Natural killer cell (primary cell): ENCODE measurements at regions not wholly inside any gene's neighbourhood (a gene's known extent, or its start where the extent isn't known, plus 50 kb on each side); places are given as distances from the start of the nearest gene placed in this dataset.

ENCODE experiments used
- ATAC-seq, 3 donors: fragments of 150-1000 bp in 2 of 3; fragments of 200-7000 bp in 1 of 3; cut with Tn5 transposase; 1 replicate in 1 of 3; 2 replicates in 2 of 3; pipeline ENCODE4 v1.10.0; 2021; ENCODE audit warnings: mild to moderate bottlenecking in 2 of 3, moderate library complexity in 2 of 3
- DNase-seq, 2 donors: peaks; one replicate each; pipeline versions ENCODE4 v3.0.0 to v3.0.0-alpha.2; 2013 to 2021; ENCODE audit warnings: mixed read lengths in 1 of 2
- H3K27ac ChIP-seq: one replicate; pipeline ENCODE4 v1.5.1; 2013; ENCODE audit warnings: mild to moderate bottlenecking, low read length
- H3K27me3 ChIP-seq: one replicate; pipeline ENCODE4 v1.6.1; 2013; ENCODE audit warnings: low read length; ENCODE audit not compliant: control insufficient read depth, insufficient read depth
- H3K36me3 ChIP-seq: one replicate; pipeline ENCODE4 v1.6.1; 2013; ENCODE audit warnings: low read length; ENCODE audit not compliant: control insufficient read depth, insufficient read depth
- H3K4me1 ChIP-seq: one replicate; pipeline ENCODE4 v1.6.1; 2013; ENCODE audit warnings: low read length; ENCODE audit not compliant: control insufficient read depth, insufficient read depth
- H3K4me3 ChIP-seq: one replicate; pipeline ENCODE4 v1.5.1; 2013; ENCODE audit warnings: low read length
- H3K9me3 ChIP-seq: one replicate; pipeline ENCODE4 v1.6.1; 2013; ENCODE audit warnings: low read length; ENCODE audit not compliant: control insufficient read depth, insufficient read depth
- H3K27ac Mint-ChIP-seq, 2 donors: one replicate each; pipeline ENCODE4 v1.8.0; 2022; ENCODE audit warnings: mild to moderate bottlenecking in 2 of 2, mixed read lengths in 2 of 2, moderate library complexity in 1 of 2
- H3K27me3 Mint-ChIP-seq, 2 donors: one replicate each; pipeline ENCODE4 v1.8.0; 2022; ENCODE audit warnings: low read depth in 2 of 2, mixed read lengths in 2 of 2
- H3K36me3 Mint-ChIP-seq: one replicate; pipeline ENCODE4 v1.8.0; 2022; ENCODE audit warnings: mixed read lengths
- H3K4me1 Mint-ChIP-seq, 2 donors: one replicate each; pipeline ENCODE4 v1.8.0; 2022; ENCODE audit warnings: mixed read lengths in 2 of 2
- H3K4me3 Mint-ChIP-seq: one replicate; pipeline ENCODE4 v1.8.0; 2022; ENCODE audit warnings: mild to moderate bottlenecking, moderate library complexity, mixed read lengths
- H3K9me3 Mint-ChIP-seq, 2 donors: one replicate each; pipeline ENCODE4 v1.8.0; 2022; ENCODE audit warnings: mixed read lengths in 2 of 2
- WGBS: methylation state at CpG from one replicate; pipeline ENCODE4 v1.1.7; 2013; ENCODE audit warnings: missing lambda C conversion rate; ENCODE audit not compliant: insufficient coverage; 5-methylcytosine and 5-hydroxymethylcytosine counted together
- intact Hi-C: fragments of 100-400 bp; cut with micrococcal nuclease; formaldehyde crosslinking; loops from one replicate; pipeline ENCODE4 v1.14.2; 2022
- TF ChIP-seq, protein P1 (sequence below): fragments of 200-600 bp; IDR thresholded peaks from one replicate; pipeline ENCODE4 v1.8.0; 2022; ENCODE audit warnings: antibody characterized with exemption

DNA sequence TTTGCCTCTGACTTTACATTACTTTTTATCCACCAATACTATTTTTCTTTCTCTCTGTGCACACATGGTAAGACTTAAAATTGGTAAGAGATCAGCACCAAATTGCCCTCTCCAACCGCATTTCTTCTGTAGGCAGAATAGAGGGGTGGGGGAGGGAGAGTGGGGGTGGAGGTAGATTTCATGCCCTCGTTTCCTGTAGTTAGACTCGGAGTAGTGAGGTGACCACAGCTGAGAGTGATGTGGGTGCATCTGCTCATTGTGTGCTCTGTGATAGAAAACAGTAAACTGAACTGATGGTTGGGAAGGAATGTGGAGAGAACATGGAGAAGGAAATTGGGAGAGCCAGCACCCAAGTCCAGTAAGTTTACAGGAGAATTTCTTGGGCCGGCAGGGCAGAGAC, 498.3 kb downstream of the IRX1 start:
- intact Hi-C loops: no loop called here
- WGBS: 54% methylated on average over 4 of the region's 4 CpGs
- peaks cover 2% of the 10 kb centered on the region for H3K9me3 ChIP-seq
- no peaks in the 10 kb centered on the region for H3K27me3 ChIP-seq
- no peaks in the 10 kb centered on the region for H3K36me3 Mint-ChIP-seq
- H3K27ac ChIP-seq: no peak overlapping the region
- DNase-seq: no peak
- H3K27ac Mint-ChIP-seq: no peak overlapping the region
- no peaks in the 10 kb centered on the region for H3K27me3 Mint-ChIP-seq
- H3K4me3 Mint-ChIP-seq: no peak overlapping the region
- ATAC-seq: no peak
- no peak overlapping the region for H3K4me3 ChIP-seq
- H3K9me3 Mint-ChIP-seq: no peaks in the 10 kb centered on the region
- H3K4me1 ChIP-seq: no peaks in the 10 kb centered on the region
- H3K36me3 ChIP-seq: no peaks in the 10 kb centered on the region
- peaks cover 11 to 12% of the 10 kb centered on the region in 2 donors for H3K4me1 Mint-ChIP-seq
- TF ChIP-seq, protein P1, sequence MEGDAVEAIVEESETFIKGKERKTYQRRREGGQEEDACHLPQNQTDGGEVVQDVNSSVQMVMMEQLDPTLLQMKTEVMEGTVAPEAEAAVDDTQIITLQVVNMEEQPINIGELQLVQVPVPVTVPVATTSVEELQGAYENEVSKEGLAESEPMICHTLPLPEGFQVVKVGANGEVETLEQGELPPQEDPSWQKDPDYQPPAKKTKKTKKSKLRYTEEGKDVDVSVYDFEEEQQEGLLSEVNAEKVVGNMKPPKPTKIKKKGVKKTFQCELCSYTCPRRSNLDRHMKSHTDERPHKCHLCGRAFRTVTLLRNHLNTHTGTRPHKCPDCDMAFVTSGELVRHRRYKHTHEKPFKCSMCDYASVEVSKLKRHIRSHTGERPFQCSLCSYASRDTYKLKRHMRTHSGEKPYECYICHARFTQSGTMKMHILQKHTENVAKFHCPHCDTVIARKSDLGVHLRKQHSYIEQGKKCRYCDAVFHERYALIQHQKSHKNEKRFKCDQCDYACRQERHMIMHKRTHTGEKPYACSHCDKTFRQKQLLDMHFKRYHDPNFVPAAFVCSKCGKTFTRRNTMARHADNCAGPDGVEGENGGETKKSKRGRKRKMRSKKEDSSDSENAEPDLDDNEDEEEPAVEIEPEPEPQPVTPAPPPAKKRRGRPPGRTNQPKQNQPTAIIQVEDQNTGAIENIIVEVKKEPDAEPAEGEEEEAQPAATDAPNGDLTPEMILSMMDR: no peak

DNA sequence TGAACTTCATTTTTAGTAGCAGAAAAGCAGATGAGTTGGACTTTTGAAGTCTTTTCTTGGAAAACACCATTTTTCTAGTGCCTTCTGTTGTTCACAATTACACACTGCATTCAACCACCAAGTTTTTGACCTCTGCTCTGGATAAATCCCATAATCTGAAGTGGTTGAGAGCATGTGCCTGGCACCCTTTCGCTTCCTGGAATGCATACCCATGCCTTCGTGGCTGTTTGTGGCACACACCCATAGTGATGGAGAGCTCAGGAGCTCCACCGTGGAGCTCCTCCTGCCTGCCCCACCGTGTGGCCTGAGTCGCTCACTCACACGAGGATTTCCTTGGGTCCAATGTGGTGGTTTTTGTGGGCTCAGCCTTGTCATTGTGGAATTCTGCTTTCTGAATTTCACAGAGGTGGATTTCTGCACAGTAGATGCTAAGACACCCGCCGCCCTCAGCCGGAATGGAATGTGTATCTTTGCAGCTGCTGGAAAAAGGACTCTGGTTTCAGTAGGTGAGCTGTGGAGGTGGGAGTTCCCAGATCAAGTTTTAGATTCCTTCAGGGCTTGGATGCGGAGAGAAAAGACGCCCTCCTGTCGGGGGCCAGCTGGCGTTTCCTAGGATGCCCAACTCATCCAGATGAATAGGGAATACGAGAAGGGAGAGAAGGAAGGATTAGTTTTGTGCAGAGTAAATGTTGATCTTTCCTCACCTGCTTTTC, 500.4 kb downstream of the IRX1 start:
- H3K27ac ChIP-seq: no peak overlapping the region
- 78% methylated on average over 14 of the region's 14 CpGs for WGBS
- ATAC-seq: no peak
- no peaks in the 10 kb centered on the region for H3K36me3 Mint-ChIP-seq
- intact Hi-C loops: no loop called here
- H3K4me3 Mint-ChIP-seq: no peak overlapping the region
- H3K4me1 Mint-ChIP-seq: peaks cover 11 to 12% of the 10 kb centered on the region in 2 donors
- H3K9me3 Mint-ChIP-seq: no peaks in the 10 kb centered on the region
- DNase-seq: no peak
- TF ChIP-seq, protein P1: no peak
- no peaks in the 10 kb centered on the region for H3K4me1 ChIP-seq
- H3K27me3 Mint-ChIP-seq: peaks cover 0 to 3% of the 10 kb centered on the region in 2 donors
- H3K27me3 ChIP-seq: no peaks in the 10 kb centered on the region
- H3K4me3 ChIP-seq: no peak overlapping the region
- H3K27ac Mint-ChIP-seq: no peak overlapping the region
- H3K36me3 ChIP-seq: no peaks in the 10 kb centered on the region
- peaks cover 2% of the 10 kb centered on the region for H3K9me3 ChIP-seq

- H3K36me3 Mint-ChIP-seq: no peaks in the 10 kb centered on the region
- Histone ChIP-seq H3K27ac (no peak overlapping the region), H3K9me3 (no peaks in the 10 kb centered on the region), H3K4me1 (no peaks in the 10 kb centered on the region), H3K36me3 (no peaks in the 10 kb centered on the region), H3K4me3 (no peak overlapping the region), H3K27me3 (no peaks in the 10 kb centered on the region)
- DNase-seq (no peak), ATAC-seq (no peak)
- intact Hi-C loops: no loop called here
- WGBS: 79% methylated on average over 5 of the region's 6 CpGs
- H3K9me3 Mint-ChIP-seq: no peaks in the 10 kb centered on the region
- H3K27ac Mint-ChIP-seq: no peak overlapping the region
- H3K4me1 Mint-ChIP-seq: peaks cover 11 to 12% of the 10 kb centered on the region in 2 donors
- H3K4me3 Mint-ChIP-seq: no peak overlapping the region
- TF ChIP-seq, protein P1: no peak
- peaks cover 0 to 3% of the 10 kb centered on the region in 2 donors for H3K27me3 Mint-ChIP-seq
Observed at GRCh38 chr5:4097199-4097598, 501.6 kb downstream of the IRX1 start.

GRCh38 chr5:4098226-4098625, 502.6 kb downstream of the IRX1 start:
- no peak overlapping the region for H3K27ac Mint-ChIP-seq
- intact Hi-C loops: no loop called here
- H3K27me3 Mint-ChIP-seq: peaks cover 0 to 3% of the 10 kb centered on the region in 2 donors
- TF ChIP-seq, protein P1: no peak
- no peaks in the 10 kb centered on the region for H3K27me3 ChIP-seq
- H3K9me3 Mint-ChIP-seq: no peaks in the 10 kb centered on the region
- no peak overlapping the region for H3K27ac ChIP-seq
- WGBS: 90% methylated on average over 9 of the region's 9 CpGs
- H3K36me3 Mint-ChIP-seq: no peaks in the 10 kb centered on the region
- ATAC-seq (no peak), DNase-seq (no peak)
- no peak overlapping the region for H3K4me3 Mint-ChIP-seq
- no peak overlapping the region for H3K4me3 ChIP-seq
- no peaks in the 10 kb centered on the region for H3K36me3 ChIP-seq
- peaks cover 11 to 12% of the 10 kb centered on the region in 2 donors for H3K4me1 Mint-ChIP-seq
- H3K9me3 ChIP-seq: no peaks in the 10 kb centered on the region
- H3K4me1 ChIP-seq: no peaks in the 10 kb centered on the region
